SK-N-MC (cell line): ENCODE measurements at regions not wholly inside any gene's neighbourhood (a gene's known extent, or its start where the extent isn't known, plus 50 kb on each side); places are given as distances from the start of the nearest gene placed in this dataset.

ENCODE experiments used
- EZH2 ChIP-seq: fragments of 200-600 bp; sonication (generic); IDR thresholded peaks from one replicate; pipeline ENCODE4 v1.6.1; 2017; ENCODE audit warnings: antibody characterized with exemption
- POLR2AphosphoS5 ChIP-seq: IDR thresholded peaks from 2 replicates; pipeline ENCODE4 v1.6.1; 2012; ENCODE audit warnings: mild to moderate bottlenecking, low read depth, low read length, borderline replicate concordance

DNA sequence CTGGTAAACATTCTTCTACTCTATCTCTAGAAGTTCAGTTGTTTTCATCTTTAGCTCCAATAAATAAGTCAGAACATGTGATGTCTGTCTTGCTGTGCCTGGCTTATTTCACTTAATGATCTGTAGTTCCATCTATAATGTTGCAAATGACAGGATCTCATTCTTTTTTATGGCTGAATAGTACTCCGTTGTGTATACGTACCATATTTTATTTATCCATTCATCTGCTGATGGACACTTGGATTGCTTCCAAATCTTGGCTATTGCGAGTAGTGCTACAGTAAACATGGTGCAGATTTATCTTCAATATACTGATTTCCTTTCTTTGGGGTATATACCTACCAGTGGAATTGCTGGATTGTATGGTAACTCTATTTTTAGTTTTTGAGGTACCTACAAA is 124.4 kb downstream of the ZNF33B start:
- TF ChIP-seq EZH2: no peak
- TF ChIP-seq POLR2AphosphoS5: no peak
